T47D (cell line): ENCODE measurements at regions not wholly inside any gene's neighbourhood (a gene's known extent, or its start where the extent isn't known, plus 50 kb on each side); places are given as distances from the start of the nearest gene placed in this dataset.

Experiments used
- DNase-seq, 2 experiments: peaks; one replicate each; pipeline versions ENCODE4 v3.0.0 to v3.0.0-alpha.2; 2011 to 2012; ENCODE audit warnings: low read depth in 1 of 2, low spot score in 1 of 2
- JUND ChIP-seq: IDR thresholded peaks from 2 replicates; pipeline ENCODE4 v1.6.1; 2012; ENCODE audit warnings: low read depth
- in situ Hi-C: cut with HindIII; loops from 2 replicates; pipeline ENCODE4 v1.10.0; 2016; ENCODE audit warnings: low sequenced_read_pairs, low pct_unique_long_range_greater_than_20kb

GRCh38 chr5:164361986-164362385, 856.6 kb downstream of the MAT2B start:
- in situ Hi-C loops = no loop called here
- no peak for DNase-seq
- no peak for TF ChIP-seq JUND

- TF ChIP-seq JUND = no peak
- DNase-seq = no peak
- in situ Hi-C loops = no loop called here
Measured at GRCh38 chr5:164362835-164363234, 857.4 kb downstream of the MAT2B start.

DNA sequence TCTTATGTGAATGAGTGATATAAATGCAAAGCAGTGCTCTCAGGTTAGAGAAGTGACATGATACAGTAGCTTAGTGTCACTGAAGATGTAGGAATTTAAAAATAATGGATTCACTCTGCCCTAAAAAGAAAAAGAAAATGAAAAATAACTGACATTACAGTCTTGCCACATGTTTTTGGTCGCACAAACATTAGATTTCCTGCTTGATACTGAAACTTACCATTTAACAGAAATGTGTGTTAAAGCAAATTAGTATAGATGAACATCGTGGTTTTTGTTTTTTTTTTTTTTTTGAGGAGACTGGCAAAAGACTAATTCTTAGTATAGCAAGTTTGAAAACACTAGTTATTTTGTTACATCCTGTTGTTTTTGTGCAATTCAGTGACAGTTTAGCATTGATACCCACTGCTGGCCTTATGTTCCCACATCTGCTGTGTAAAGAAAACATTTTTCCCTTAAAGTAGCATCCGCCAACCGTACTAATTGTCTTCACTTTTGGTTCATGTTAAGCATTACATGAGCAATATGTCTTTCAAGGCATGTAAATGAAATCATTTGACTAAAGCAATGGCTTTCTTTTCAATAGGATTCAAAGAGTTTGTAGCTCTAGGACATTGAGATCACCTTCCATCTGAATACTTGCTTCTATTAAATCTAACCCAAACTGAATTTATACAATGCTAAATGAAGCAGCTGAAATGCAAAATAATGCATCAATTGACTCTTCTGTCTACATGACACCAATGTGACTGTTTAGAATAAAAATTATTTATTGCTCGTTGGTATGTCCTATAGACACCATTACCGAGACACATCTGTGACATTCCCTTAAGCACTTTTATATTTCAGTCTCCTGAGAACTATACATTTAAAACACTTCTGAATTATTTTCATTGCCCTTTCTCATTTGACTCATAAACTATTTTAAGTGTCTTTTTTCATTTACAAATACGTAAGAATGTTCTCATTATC, 859.1 kb downstream of the MAT2B start:
- DNase-seq = no peak
- TF ChIP-seq JUND = no peak
- in situ Hi-C loops = no loop called here

GRCh38 chr5:164370841-164371240, 865.4 kb downstream of the MAT2B start:
- DNase-seq = no peak
- TF ChIP-seq JUND = no peak
- in situ Hi-C loops = no loop called here

GRCh38 chr5:164372892-164373291, 867.5 kb downstream of the MAT2B start:
- no peak for TF ChIP-seq JUND
- DNase-seq = no peak
- in situ Hi-C loops = no loop called here

GRCh38 chr5:164373876-164374275, 868.5 kb downstream of the MAT2B start:
- no peak for DNase-seq
- TF ChIP-seq JUND = no peak
- in situ Hi-C loops = no loop called here

GRCh38 chr5:164375051-164375450, 869.6 kb downstream of the MAT2B start:
- in situ Hi-C loops = no loop called here
- no peak for DNase-seq

DNA sequence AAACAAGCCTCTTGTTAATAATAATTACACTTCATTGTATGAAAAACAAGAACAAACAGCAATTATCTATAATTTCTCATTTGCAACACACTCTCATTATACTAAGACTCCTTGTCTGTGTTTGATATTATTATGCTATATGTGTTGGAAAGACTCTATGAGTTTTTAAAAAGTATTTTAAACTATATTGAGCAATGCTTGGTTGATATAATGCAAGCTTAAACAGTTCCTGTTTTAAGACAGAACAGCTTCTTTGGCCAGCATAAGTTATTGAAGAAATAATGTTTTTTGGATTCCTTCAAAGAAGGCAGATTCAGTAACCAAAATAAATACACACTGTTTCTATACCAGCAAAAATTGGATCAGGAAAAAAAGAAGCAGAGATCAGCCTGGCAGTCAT, 871.4 kb downstream of the MAT2B start:
- no peak for DNase-seq
- TF ChIP-seq JUND = no peak
- in situ Hi-C loops = no loop called here

More at GRCh38 chr5:164375051-164375450, 869.6 kb downstream of the MAT2B start:
- no peak for TF ChIP-seq JUND

DNA sequence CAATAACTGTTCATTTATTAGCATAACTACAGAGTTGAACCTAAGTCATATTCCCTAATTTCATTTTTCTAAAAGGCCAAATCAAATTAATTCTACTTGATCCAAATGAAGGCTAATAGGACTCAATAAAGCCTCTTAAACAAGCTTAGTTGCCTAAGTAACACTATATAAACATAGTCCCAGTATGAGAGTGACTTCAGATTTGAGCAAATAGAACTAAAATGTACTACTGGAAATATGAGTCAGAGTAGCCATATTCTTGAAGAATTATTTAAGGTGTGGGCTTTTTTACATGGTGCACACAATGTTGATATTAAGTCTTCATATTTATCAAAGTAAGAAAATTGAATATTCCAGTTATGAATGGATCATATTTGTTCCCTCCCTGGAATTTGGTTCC, 872.3 kb downstream of the MAT2B start:
- TF ChIP-seq JUND = no peak
- in situ Hi-C loops = no loop called here
- DNase-seq = no peak

DNA sequence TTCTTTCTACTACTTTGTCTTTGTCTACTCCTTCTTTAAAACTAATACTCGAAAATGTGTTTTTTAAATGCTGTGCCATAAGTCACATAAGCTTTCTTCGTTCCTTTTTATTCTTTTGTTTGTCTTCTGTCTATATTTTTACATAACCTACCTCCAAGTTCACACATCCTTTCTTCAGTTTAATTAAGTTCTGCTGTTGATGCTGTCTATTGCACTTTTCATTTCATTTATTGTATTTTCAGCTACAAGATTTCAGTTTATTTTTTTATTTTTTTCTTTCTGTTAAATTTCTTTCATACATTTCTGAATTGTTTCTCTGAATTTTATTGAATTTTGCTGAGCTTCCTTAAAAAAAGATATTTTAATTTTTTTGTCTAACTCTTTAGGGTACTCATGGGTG, 878.2 kb downstream of the MAT2B start:
- in situ Hi-C loops = no loop called here
- TF ChIP-seq JUND = no peak
- DNase-seq = no peak

DNA sequence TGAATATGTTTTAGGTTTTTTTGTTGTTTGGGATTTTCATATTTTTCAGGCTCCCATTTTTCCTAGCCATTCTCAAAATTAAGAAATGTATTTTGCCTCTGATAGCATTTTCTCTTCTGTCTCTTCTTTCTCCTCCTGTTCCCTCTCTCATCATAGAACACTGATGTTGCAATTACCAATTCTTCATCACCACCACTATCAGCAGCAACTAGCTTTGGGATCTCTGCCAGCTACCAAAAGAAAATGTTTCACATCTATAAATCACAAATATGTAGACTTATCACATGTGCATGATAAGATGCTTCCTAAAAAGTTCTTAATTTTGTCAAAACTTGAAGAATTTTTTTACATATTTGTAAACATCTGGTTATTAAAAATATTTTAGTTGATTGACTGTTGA, 887.1 kb downstream of the MAT2B start:
- in situ Hi-C loops = no loop called here
- DNase-seq = no peak
- no peak for TF ChIP-seq JUND

- in situ Hi-C loops = no loop called here
- no peak for TF ChIP-seq JUND
- no peak for DNase-seq
Measured at GRCh38 chr5:164394686-164395194, 889.3 kb downstream of the MAT2B start.

GRCh38 chr5:164412531-164412930, 907.1 kb downstream of the MAT2B start:
- DNase-seq = no peak
- in situ Hi-C loops = no loop called here
- TF ChIP-seq JUND = no peak
